GM21390 (cell line): ENCODE measurements at regions not wholly inside any gene's neighbourhood (a gene's known extent, or its start where the extent isn't known, plus 50 kb on each side); places are given as distances from the start of the nearest gene placed in this dataset.
"Not testable (repeated sequence)": the region's sequence is repeated elsewhere in the genome, so short reads cannot be mapped to it uniquely, and the experiment has no call there.

Source experiments
- ATAC-seq: cut with Tn5 transposase; IDR thresholded peaks from one replicate; pipeline ENCODE4 v1.9.1; 2021; ENCODE audit not compliant: unreplicated experiment

- ATAC-seq = no peak
These were observed 557.4 kb upstream of the ADGRB3 start for GRCh38 chr6:68077661-68078060.

- ATAC-seq = no peak
These were observed 563.3 kb upstream of the ADGRB3 start for GRCh38 chr6:68071740-68072139.

- no peak for ATAC-seq
These were observed 565.0 kb upstream of the ADGRB3 start for GRCh38 chr6:68069921-68070710.

DNA sequence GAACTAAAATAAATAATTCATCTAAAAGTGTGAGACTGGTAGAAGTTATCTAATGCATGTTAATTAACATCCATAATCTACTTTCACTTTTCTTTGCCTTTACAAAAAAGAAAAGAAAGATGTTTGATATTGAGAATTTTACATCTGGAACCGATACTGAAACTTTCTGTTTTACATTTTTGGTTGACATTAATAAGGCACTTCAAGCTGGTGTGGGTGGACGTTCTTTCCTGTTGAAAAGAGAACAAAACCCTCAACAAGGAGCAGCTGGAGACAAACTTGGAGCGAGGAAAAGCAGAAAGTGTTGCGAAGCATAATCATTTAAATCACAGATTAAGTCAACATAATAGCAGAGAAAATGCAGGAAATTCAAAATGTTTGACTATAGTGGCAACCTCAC is 575.2 kb upstream of the ADGRB3 start:
- ATAC-seq = peak; percentile 91

- ATAC-seq = no peak
These were observed 575.8 kb upstream of the ADGRB3 start for GRCh38 chr6:68059261-68059660.

GRCh38 chr6:68056596-68056995 is 578.5 kb upstream of the ADGRB3 start:
- not testable (repeated sequence) for ATAC-seq

DNA sequence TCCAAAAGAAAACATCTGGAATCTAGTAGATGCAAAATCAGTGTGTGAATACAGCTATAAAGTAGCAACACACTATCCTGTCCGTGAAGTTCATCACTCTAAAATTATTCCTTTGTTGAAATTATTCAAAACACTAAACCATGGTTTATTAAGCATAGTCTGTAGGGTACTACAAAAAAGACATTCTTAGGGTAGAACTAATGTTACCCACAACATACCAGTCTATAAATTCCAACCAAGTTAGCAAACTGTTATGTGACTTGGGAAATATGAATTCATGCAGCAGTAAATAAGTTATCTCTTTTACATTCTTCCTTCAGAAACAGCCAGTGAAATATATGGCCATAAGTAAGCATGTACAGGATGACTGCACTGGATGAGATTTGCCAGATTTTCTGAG is 580.3 kb upstream of the ADGRB3 start:
- no peak for ATAC-seq

- no peak for ATAC-seq
These were observed 581.2 kb upstream of the ADGRB3 start for GRCh38 chr6:68053805-68054373.

- ATAC-seq = no peak
These were observed 582.8 kb upstream of the ADGRB3 start for GRCh38 chr6:68052234-68052633.

DNA sequence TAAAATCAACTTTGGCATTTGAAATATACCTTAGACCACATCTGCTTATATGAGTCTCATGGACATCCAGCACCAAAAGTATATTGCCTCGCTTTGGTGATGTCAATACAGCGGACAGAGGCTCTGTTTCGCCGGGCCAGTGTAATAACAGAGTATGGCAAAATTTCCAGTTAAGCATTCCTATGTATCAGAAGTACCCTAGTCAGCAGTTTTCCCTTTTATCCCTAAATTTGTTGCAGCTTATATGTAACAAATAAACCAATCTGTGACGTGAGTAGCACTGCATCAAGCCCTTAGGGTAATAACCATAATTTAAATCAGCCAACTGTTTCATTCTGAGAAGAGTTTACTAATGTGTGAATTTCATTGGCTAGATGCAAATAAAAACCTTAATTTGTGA is 585.5 kb upstream of the ADGRB3 start:
- ATAC-seq = no peak

DNA sequence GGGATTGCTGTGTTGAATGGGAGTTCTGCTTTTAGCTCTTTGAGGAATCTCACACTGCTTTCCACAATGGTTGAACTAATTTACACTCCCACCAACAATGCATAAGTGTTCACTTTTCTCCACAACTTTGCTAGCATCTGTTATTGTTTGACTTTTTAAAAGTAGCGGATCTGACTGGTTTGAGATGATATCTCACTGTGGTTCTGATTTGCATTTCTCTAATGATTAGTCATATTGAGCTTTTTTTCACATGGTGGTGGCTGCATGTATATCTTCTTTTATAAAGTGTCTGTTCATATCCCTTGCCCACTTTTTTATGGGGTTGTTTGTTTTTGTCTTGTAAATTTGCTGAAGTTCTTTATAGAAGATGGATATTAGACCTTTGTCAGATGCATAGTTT is 588.3 kb upstream of the ADGRB3 start:
- no peak for ATAC-seq

- ATAC-seq = no peak
These were observed 588.8 kb upstream of the ADGRB3 start for GRCh38 chr6:68046302-68046701.

- no peak for ATAC-seq
These were observed 589.9 kb upstream of the ADGRB3 start for GRCh38 chr6:68045193-68045592.

DNA sequence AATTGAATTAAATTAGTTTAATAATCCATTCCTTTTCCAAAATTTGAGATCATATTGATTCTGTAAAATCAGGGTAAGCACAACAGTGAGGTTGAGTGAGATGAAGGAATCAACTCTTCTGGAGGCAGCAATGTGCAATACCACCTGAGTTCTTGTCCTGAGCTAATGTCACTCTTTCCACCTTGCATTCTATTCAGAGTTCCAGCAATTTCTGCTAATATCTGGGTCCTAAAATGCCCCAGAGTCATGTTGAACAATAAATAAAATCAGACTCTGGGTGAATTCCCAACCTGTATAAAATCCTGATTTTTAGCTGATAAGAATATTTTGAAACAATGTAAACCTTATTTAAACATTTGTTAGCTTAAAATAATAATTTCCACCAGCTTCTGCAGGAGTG is 590.8 kb upstream of the ADGRB3 start:
- ATAC-seq = no peak

DNA sequence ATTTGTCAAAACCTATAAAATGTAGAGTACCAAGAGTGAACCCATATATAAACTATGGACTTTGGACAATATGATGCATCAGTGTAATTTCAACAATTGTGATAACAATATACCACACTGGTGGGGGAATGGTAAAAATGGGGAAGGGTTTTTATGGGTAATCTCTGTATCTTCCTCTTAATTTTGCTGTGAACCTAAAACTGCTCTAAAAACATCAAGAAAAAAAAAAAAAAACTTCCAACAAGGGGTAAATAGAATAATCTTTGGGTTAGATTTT is 592.0 kb upstream of the ADGRB3 start:
- no peak for ATAC-seq

GRCh38 chr6:68042339-68043121 is 592.6 kb upstream of the ADGRB3 start:
- no peak for ATAC-seq

DNA sequence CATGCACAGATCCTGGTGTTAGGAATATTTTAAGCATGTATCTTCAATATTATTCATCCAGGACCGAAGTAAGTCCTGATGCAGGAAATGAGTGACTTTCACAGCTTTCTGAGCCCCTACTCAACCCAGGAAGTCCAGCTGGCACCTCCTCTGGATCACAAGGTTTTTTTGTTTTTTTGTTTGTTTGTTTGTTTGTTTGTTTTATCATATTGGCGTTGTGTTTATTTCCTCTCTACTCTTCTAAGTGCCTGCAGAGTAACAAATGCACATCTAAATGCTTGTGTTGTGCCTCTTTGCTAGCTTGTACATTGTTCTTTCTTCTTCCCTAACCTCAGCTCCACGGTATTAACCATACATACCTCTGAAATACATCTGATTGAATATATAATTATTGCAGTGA is 594.3 kb upstream of the ADGRB3 start:
- ATAC-seq = no peak

DNA sequence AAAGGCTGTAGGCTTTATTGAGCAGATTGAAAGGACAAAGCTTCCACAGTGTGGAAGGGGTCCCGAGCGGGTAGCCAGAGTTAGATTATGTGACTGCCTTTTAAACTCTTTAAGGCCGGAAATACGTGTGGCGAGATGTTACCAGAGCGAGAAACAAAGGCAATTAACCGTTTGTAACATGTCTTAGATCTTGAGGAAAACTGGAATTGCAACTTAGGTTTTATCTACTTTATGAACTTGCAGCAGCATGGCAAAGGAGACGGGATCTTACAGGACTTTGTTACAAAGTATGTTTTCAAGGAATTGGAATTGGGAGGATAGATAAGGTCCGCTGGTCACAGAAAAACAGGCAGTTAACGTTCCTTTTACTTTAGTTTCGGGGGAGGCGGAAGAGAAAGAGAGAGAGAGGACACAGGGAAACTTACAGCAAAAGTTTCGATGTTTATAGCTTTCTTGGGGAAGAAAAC is 594.7 kb upstream of the ADGRB3 start:
- no peak for ATAC-seq

- no peak for ATAC-seq
These were observed 595.3 kb upstream of the ADGRB3 start for GRCh38 chr6:68039641-68040311.

DNA sequence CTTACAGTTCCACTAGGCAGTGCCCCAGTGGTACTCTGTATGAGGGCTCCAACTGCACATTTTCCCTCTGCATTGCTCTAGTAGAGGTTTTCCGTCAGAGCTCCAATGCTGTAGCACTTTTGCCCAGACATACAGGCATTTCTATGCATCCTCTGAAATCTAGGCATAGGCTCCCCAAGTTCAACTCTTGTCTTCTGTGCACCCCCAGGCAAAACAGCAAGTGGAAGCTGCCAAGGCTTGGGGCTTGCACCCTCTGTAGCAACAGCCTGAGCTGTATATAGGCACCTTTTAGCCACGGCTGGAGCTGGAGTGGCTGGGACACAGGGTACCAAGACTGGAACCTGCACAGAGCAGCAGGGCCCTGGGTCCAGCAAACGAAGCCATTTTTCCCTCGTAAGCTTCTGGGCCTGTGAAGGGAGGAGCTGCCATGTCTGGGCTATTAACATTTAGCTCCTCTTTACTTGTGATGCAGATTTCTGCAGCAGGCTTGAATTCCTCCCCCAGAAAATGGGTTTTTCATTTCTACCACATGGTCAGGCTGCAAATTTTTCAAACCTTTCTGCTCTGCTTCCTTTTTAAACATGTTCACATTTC is 596.2 kb upstream of the ADGRB3 start:
- ATAC-seq = no peak

- ATAC-seq = no peak
These were observed 602.9 kb upstream of the ADGRB3 start for GRCh38 chr6:68032217-68032616.
